ENCODE measurements at regions not wholly inside any gene's neighbourhood (a gene's known extent, or its start where the extent isn't known, plus 50 kb on each side); places are given as distances from the start of the nearest gene placed in this dataset.

GRCh38 chr3:181369637-181370036 is 342.1 kb upstream of the SOX2 start:
- no peak for TF ChIP-seq CTCF (IDR thresholded peaks at IDR 0.05; ENCODE audit: low read depth, low read length, missing control alignments)
- H3K27ac ChIP-seq: no peak overlapping the region
- H3K27me3 ChIP-seq (replicated peaks): no peaks in the 10 kb centered on the region
- in situ Hi-C loops (cut with HindIII; ENCODE audit: low pct_ligation_motif_present, low sequenced_read_pairs): no loop called here
- no peak overlapping the region for H3K4me3 ChIP-seq (ENCODE audit: low read depth, low read length)
- no peak for DNase-seq
- no peaks in the 10 kb centered on the region for H3K36me3 ChIP-seq (replicated peaks)

- no peak for DNase-seq
- no peak overlapping the region for H3K27ac ChIP-seq
- no peak for TF ChIP-seq CTCF (IDR thresholded peaks at IDR 0.05; ENCODE audit: low read depth, low read length, missing control alignments)
- no peak overlapping the region for H3K4me3 ChIP-seq (ENCODE audit: low read depth, low read length)
- in situ Hi-C loops (cut with HindIII; ENCODE audit: low pct_ligation_motif_present, low sequenced_read_pairs): no loop called here
- no peaks in the 10 kb centered on the region for H3K27me3 ChIP-seq (replicated peaks)
- no peaks in the 10 kb centered on the region for H3K36me3 ChIP-seq (replicated peaks)
Observed at GRCh38 chr3:181363231-181363630, 348.5 kb upstream of the SOX2 start.

- in situ Hi-C loops (cut with HindIII; ENCODE audit: low pct_ligation_motif_present, low sequenced_read_pairs): no loop called here
- no peak overlapping the region for H3K4me3 ChIP-seq (ENCODE audit: low read depth, low read length)
- TF ChIP-seq CTCF (IDR thresholded peaks at IDR 0.05; ENCODE audit: low read depth, low read length, missing control alignments): no peak
- H3K27ac ChIP-seq: no peak overlapping the region
- no peak for DNase-seq
- H3K36me3 ChIP-seq (replicated peaks): no peaks in the 10 kb centered on the region
- H3K27me3 ChIP-seq (replicated peaks): no peaks in the 10 kb centered on the region
Observed at GRCh38 chr3:181362378-181362777, 349.3 kb upstream of the SOX2 start.

- Histone ChIP-seq H3K27me3 (replicated peaks) (no peaks in the 10 kb centered on the region), H3K27ac (no peak overlapping the region), H3K36me3 (replicated peaks) (no peaks in the 10 kb centered on the region), H3K4me3 (ENCODE audit: low read depth, low read length) (no peak overlapping the region)
- in situ Hi-C loops (cut with HindIII; ENCODE audit: low pct_ligation_motif_present, low sequenced_read_pairs): no loop called here
- no peak for DNase-seq
- TF ChIP-seq CTCF (IDR thresholded peaks at IDR 0.05; ENCODE audit: low read depth, low read length, missing control alignments): no peak
Observed at GRCh38 chr3:181358562-181358961, 353.2 kb upstream of the SOX2 start.

GRCh38 chr3:181358060-181358459 is 353.7 kb upstream of the SOX2 start:
- TF ChIP-seq CTCF (IDR thresholded peaks at IDR 0.05; ENCODE audit: low read depth, low read length, missing control alignments): no peak
- no peak overlapping the region for H3K27ac ChIP-seq
- in situ Hi-C loops (cut with HindIII; ENCODE audit: low pct_ligation_motif_present, low sequenced_read_pairs): no loop called here
- no peaks in the 10 kb centered on the region for H3K36me3 ChIP-seq (replicated peaks)
- H3K4me3 ChIP-seq (ENCODE audit: low read depth, low read length): no peak overlapping the region
- no peaks in the 10 kb centered on the region for H3K27me3 ChIP-seq (replicated peaks)
- DNase-seq: no peak

- Histone ChIP-seq H3K4me3 (ENCODE audit: low read depth, low read length) (no peak overlapping the region), H3K27me3 (replicated peaks) (no peaks in the 10 kb centered on the region), H3K36me3 (replicated peaks) (no peaks in the 10 kb centered on the region), H3K27ac (no peak overlapping the region)
- TF ChIP-seq CTCF (IDR thresholded peaks at IDR 0.05; ENCODE audit: low read depth, low read length, missing control alignments): no peak
- in situ Hi-C loops (cut with HindIII; ENCODE audit: low pct_ligation_motif_present, low sequenced_read_pairs): no loop called here
- DNase-seq: no peak
Observed at GRCh38 chr3:181354140-181354539, 357.6 kb upstream of the SOX2 start.
